ENCODE measurements at regions not wholly inside any gene's neighbourhood (a gene's known extent, or its start where the extent isn't known, plus 50 kb on each side); places are given as distances from the start of the nearest gene placed in this dataset.
"Not testable (repeated sequence)": the region's sequence is repeated elsewhere in the genome, so short reads cannot be mapped to it uniquely, and the experiment has no call there.

DNA sequence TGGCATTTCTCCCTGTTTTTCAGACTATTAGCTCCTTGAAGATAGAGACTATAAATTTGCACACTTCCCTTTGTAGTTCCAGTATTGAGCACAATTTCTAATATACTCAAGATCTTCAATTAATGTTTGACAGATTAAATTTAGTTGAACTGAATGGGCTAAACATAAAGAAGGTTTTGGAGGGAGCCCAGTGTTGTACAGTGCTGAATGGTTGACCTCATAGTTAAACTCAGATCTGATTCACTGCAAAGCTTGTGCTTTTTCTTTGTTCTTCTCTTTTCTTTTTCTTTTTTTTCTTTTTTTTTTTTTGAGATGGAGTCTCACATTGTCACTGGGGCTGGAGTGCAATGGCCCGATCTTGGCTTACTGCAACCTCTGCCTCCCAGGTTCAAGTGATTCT, 411.7 kb upstream of the ZNF462 start:
- no peak for DNase-seq

- no peak for DNase-seq
Observed at GRCh38 chr9:106456581-106456980, 406.4 kb upstream of the ZNF462 start.

- no peak for DNase-seq
Observed at GRCh38 chr9:106467113-106467864, 395.7 kb upstream of the ZNF462 start.

DNA sequence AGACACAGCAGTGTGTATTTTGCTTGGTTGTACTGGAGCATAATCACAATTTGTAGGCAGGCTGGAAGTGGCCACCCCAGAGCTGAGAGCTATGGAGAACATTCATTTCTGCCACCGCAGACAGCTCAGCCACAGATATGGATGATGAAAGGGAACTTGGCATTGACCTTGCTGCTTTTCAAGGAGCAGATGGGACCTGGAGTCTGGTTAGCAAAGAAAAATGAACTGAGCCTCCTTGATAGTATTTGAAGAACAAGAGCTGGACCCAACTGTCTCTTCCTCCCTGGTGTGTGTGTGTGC, 395.2 kb upstream of the ZNF462 start:
- no peak for DNase-seq

DNA sequence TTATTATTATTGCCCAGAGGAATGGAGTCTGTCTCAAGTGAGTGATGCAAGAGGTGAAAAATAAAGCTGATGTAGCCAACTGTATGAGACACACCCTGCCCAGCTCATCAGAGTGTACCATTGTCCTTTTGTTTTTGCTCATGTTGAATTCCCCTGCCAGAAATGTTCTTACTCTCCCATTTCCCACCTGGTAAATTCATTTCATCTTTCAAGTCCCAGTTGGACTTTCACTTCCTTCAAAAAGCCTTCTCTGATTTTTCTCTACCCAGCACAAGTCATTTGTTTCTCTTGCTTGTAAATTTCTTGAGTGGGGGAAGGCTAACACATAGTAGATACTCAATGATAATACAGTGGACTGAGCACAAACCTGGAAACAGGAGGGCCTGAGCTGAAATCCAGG, 394.5 kb upstream of the ZNF462 start:
- DNase-seq, result no peak

DNA sequence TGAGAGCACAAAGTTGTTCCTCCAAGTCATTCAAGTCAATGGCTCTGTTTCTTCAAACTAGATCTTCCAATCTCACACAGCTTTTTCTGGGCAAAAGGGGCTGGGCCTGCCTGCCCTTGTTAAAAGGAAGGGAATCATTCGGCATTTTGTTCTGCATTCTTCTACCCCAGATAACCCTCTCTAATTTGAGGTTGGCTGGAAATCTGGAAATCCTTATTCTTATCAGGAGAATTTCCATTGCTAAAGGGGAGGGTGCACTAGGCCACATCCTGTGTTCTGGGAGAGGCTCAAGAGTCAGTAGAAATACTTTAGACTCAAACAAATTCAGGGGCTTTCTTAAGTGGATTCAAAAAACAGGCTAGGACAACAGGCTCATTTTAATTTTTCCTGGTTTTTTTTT, 384.7 kb upstream of the ZNF462 start:
- no peak for DNase-seq

- no peak for DNase-seq
Observed at GRCh38 chr9:106478727-106479126, 384.2 kb upstream of the ZNF462 start.

DNA sequence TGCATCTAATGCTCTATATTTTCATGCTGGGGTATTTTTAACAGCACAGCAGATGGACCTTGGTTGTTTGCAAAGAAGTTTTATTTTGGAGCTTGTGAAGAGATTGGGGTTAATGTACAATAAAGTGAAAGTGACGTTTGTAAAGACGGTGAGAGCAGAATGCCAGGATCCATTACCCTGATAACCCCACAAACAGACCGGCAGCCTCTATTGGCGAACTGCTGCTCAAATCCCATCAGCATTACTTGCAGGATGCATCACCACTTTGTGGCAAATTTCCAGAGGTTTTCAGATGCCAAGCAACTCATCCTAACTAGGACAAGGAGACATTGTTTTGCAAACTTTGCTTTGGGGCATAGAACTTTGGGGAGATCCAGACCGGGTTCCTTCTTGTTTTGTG, 383.3 kb upstream of the ZNF462 start:
- no peak for DNase-seq

DNA sequence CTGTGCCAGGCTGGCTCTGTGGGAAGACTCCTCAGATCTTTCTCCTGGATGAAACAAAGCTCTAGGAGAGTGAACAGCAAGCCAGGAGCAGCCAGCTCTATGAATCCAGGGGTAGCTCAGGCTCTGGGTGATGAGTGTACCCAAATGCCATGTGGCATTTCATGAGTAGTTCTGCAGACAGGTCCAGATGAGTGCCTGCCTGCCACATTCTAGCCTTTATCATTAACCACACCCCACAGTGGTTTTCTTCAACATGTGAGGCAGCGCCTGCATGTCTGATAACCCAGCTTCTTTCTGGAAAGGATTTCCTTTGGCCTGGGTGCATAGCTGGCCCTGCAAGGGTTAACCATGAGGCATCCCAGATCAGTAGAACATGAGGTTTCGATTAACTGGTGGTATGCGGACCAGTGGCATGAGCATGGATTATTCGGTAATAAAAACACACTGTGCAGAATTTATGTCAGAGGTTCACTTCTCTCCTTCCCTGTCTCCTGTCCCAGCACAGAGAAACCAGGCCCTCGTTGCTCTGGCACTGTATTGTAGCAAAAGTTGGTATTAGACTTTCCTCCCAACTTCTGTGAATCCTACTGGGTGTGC, 381.9 kb upstream of the ZNF462 start:
- no peak for DNase-seq

GRCh38 chr9:106482733-106483132, 380.2 kb upstream of the ZNF462 start:
- no peak for DNase-seq

- no peak for DNase-seq
Observed at GRCh38 chr9:106486685-106487084, 376.3 kb upstream of the ZNF462 start.

GRCh38 chr9:106487266-106487665, 375.7 kb upstream of the ZNF462 start:
- no peak for DNase-seq

GRCh38 chr9:106492126-106492525, 370.8 kb upstream of the ZNF462 start:
- not testable (repeated sequence) for DNase-seq

- DNase-seq, result no peak
Observed at GRCh38 chr9:106500171-106500570, 362.8 kb upstream of the ZNF462 start.

GRCh38 chr9:106501210-106501609, 361.8 kb upstream of the ZNF462 start:
- not testable (repeated sequence) for DNase-seq

GRCh38 chr9:106502930-106503329, 360.0 kb upstream of the ZNF462 start:
- DNase-seq, result no peak

DNA sequence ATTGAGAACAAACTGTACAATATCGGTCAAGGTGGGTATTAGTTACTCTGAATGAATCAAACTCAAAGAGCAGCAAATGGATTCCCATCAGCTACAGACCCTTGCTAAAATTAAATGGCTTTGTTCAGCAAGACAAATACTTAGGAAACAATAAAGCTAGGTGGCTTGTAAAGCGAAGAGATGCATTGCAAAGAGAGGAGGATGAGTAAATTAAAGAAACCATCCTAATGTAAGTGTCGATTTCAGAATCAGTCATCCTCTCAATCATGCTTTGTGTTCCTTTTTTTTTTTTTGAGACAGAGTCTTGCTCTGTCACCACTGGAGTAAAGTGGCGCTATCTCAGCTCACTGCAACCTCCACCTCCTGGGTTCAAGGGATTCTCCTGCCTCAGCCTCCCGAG, 359.2 kb upstream of the ZNF462 start:
- no peak for DNase-seq

- no peak for DNase-seq
Observed at GRCh38 chr9:106526716-106527204, 336.2 kb upstream of the ZNF462 start.

- DNase-seq, result no peak
Observed at GRCh38 chr9:106528158-106528557, 334.8 kb upstream of the ZNF462 start.

DNA sequence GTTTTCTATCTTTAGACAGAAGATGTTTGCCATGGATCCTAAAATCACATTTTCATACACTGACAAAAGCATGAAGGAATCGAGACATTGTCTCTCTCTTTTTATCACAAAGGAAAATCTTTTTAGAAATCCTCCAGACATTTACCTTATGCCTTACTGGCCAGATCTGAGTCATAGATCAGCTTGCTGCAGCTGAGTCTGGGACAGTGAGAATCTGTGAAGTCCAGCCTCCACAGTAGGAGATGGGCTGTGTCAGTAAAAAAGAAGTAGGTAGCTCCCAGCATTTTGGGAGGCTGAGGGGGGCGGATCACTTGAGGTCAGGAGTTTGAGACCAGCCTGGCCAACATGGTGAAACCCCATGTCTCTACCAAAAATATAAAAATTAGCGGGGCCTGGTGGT, 333.4 kb upstream of the ZNF462 start:
- no peak for DNase-seq

DNA sequence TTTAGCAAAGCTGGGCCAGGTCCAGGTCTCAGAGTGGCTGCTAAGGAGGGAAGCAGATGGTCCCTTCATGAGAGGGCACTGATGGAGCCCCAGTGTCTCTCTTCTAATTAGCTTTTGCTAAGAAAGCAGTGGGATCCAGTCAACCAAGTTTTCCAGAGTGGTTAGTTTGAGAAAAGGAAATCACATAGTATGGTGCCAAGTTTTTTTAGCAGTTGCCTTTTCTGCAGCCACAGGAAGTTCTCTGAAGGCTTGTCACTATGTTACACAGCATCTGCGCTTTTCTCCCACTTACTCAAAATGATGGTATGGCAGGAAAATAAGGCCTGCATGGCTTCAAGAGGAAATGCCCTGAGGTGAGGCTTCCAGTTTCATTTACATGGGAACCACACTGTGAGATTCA, 331.5 kb upstream of the ZNF462 start:
- no peak for DNase-seq

GRCh38 chr9:106532306-106533015, 330.5 kb upstream of the ZNF462 start:
- DNase-seq, result no peak

DNA sequence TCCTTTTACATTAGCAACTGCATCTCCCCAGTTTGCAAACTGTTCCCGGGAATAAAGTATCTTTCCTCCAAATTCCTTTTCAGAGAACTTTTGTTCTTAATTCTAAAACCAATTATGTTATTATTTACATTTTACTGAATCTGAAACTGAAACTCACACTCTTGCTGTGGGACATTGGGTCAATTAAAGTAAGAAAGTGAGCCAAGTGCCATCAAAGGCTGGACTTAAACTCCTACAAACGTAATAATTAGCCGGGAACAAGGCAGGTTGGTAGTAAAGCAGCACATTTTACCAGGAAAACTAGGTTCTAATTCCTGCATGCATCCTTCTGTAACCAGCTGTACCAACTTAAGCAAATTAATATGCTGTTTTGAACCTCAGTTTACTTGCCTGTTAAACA, 328.2 kb upstream of the ZNF462 start:
- no peak for DNase-seq

DNA sequence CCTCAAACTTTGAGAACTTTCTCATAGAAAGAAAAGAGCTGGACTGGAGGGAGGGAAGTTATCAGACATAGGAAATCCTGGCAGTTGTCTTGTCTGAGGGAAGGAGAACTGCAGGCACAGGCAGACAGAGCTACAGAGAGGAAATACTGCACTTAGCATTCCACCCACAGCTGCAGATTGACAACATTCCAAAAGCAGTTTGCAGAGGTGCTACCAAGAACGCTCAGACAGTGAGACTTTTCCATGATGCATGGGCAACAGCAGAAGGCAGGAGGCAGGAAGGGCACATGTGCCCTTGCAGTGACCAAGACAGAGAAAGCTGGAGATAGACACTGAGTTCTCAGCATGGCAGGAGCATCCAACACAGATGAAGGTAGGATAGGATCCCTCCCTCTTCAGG, 327.5 kb upstream of the ZNF462 start:
- DNase-seq, result no peak

All from activated naive CD4-positive, alpha-beta T cell treated with Interleukin-2 at 50 U/mL for 16 hours (primary cell).